Non-pigmented ciliary epithelial cell (primary cell): ENCODE measurements at regions not wholly inside any gene's neighbourhood (a gene's known extent, or its start where the extent isn't known, plus 50 kb on each side); places are given as distances from the start of the nearest gene placed in this dataset.
A peak's percentile ranks its signal among the peaks of the same experiment; 100 is the strongest.
"Not testable (repeated sequence)": the region's sequence is repeated elsewhere in the genome, so short reads cannot be mapped to it uniquely, and the experiment has no call there.

Experiments used
- DNase-seq: peaks from one replicate; pipeline ENCODE4 v3.0.0-alpha.2; 2010; ENCODE audit warnings: low read depth

DNA sequence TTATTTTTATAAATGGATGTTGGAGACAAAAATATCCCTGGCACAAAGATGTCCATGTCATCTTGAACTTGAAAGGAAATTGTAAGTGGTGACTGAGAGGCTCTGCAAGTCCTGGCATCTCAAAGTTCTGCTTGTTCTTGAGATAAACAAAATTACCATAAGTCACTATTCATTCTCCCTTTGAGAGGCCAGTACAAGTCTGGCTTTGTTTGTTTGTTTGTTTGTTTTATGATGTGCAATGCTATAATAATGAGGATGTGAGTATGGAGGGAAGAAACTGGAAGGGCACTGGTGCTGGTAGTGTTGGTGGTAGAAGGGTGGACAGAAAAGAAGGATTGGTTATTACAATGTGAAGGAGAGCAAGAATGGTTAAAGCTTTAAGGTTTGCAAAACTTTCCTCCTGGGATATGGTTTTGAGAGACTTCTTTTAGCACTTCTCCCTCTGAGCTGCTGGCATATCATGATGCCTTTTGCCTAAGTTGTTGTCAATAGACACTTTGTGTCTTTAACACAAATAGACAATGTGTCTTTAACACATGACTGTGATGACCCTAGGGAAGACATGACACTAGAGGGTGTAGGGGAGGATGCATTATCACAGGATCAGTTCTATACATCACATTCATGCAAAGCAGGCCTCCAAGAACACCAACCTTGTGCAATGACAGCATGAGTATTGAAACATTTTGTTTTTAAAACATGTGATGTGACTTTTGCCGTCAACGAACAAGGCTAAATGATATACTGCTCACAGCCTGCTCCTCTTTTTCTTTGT, 880.5 kb upstream of the GOT2 start:
- DNase-seq, result no peak

DNA sequence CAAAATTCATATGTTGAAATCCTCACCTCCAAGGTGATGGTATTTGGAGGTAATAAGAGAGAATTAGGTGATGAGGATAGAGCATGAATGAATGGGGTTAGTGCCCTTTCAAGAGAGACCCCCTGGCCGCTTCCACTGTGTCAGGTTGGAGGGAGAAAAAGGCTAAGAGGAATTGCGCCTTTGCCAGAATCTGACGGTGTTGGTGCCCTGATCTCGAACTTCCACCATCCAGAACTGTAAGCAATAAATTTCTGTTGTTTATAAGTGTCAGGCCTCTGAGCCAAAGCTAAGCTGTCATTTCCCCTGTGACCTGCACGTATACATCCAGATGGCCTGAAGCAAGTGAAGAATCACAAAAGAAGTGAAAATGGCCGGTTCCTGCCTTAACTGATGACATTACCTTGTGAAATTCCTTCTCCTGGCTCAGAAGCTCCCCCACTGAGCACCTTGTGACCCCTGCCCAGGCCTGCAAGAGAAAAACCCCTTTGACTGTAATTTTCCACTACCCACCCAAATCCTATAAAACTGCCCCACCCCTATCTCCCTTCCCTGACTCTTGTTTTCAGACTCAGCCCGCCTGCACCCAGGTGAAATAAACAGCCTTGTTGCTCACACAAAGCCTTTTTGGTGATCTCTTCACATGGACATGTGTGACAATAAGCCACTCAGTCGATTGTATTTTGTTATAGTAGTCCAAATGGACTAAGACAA, 878.9 kb upstream of the GOT2 start:
- not testable (repeated sequence) for DNase-seq

DNA sequence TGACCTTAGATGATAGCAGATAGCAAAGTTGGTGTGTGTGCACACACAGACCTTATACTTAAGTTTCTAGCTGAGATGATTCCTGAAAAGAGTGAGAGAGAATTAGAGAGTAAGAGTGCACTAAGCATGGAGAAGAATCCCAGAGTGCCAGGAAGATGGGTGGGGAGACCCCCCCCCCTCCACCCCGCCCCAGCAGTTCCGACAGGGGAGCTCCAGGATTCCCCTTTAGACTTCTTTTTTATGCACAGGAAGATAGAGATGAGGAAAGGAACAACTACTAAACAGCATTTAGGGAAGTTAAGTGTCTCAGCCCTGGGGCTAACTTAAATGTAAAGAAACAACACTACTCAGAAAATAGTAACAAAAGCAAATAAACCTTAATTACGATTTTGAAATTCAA, 878.0 kb upstream of the GOT2 start:
- DNase-seq, result no peak

DNA sequence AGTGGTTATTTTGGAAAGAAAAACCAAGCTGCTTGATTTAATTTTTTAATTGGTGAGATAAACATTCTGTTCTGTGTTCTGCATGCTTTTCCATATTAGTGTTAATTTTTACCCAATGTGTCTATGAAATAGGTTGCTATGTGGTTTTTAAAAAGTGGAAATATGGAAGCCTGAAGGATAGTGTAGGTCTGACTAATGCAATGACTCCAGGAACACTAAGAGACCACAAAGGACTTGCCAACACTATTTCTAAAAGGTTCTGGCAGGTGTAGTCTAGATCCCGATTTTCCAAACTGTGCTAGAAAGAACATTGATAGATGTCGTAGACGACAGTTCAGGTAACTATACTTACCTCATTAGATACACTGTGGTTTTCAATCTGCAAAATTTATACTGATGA, 877.4 kb upstream of the GOT2 start:
- no peak for DNase-seq

DNA sequence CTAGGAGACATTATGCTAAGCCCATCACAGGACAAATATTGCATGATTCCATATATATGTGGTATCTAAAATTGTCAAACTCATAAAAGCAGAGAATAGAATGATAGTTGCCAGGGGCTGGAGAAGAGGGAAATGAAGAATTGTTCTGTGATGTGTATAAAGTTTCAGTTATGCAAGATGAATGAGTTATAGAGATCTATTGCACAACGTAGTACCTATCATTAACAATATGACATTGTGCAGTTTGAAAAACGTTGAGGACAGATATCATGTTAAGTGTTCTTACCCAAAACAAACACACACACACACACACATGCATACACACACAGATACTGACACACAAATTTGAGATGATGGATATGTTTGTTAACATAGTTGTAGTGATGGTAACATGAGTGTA, 871.6 kb upstream of the GOT2 start:
- no peak for DNase-seq

DNA sequence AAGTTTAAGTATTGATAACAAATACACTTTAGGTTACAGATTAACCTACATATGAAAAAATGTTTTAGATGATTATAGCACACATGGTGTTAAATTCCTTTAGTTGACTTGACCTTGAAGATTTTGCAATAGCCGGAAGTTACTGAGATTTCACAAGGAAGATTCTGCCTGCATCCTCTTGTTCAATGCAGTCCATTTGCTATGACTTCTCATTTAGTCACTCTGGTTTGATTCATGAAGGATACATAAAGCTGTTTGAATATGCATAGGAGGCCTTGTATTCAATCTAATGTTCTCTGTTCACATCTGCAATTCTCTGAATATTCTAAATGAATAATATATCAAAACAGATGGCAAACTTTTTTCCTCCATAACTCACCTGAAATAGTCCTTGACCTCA, 870.2 kb upstream of the GOT2 start:
- DNase-seq, result no peak

DNA sequence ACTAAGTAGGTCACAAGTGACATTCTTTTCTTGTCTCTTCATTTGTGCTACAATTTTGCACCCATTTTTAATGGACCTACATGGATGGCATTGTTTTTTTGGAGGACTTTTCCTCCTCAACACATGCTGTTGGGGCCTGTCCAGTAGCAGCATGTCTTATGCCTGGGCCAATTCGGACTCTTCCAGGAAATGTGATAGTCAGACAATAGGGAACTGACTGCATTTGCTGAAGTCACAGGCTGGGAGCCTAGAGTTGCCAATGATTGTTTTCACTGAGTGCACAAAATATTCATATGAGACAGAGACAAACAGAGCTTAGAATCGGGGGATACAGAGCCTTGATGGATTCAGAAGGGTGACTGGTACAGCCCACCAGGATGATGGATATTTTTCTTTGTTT, 867.3 kb upstream of the GOT2 start:
- DNase-seq, result no peak

DNA sequence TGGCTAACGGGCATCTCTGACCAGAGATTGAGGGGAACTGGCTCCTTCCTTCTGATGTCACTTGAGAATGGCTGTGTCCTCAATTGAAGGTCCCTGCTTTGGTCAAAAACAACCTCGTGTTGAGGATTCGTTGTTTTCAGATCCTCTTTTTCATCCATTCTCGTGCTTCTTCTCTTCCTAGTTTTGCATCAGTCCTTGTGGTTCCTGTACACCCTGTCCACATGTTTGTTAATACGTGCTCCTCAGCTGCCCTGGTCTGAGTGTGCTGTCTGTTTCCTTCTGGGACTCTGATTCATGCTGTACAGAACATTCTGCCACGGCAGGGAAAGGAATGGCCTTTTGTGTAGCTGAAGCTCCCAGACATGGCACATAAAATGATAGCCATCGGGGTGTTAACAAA, 863.2 kb upstream of the GOT2 start:
- DNase-seq, result peak; percentile 14

DNA sequence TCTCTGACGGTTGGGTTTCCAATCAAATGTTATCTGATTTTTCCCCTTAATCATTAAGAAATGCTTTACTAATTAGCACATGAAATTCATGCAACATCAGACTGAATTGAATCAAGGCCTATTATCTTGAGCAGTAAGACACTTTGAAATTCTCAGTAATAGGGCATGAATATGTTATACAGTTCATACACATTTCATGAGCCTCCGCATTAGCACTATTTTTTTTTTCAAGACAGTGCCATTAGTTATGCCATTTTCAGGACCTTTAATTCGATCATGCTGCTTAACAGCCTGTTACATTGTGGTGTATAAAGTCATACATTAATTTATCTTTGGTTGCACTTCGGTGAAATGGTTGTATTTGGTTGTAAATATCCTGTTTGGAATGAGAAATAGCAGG, 862.6 kb upstream of the GOT2 start:
- no peak for DNase-seq

DNA sequence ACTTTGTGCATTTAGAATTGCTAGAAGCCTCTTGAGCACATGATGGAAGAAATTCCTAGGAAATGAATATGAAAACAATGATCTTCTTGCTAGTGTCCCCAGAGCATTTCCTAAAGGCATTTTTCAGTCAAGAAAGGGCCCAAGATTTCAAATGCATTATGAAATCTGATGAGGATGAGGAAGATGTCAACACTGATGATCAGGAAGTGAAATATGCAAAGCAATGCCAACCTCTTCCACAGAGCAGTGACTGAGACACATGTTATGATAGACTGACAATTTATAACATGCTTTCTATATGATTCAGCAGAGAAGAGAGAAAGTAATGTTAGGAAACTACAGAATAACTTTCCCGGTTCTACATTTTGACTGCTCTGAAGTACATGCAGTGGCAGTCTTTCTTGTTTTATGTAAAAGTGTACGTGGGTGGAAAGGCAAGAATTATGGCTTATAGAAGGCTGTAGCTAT, 859.1 kb upstream of the GOT2 start:
- peak; percentile 41 for DNase-seq

DNA sequence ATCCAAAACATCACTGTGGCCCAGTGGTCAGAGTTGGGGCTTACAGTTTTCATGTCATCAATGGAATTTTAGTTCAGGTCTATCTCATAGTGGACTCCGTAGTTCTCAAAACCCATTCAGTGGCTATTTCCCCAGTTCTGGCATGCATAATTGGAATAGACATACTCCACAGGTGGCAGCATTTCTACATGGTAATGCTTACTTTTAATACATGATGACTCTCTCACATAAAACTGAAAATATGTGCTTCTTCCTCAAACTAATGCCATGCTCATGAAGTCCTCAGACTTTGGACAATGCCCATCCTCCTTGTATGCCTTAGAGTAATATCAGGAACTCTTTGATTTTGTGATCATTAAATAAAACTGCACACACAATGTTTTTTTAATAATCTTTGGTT, 857.4 kb upstream of the GOT2 start:
- DNase-seq, result no peak

DNA sequence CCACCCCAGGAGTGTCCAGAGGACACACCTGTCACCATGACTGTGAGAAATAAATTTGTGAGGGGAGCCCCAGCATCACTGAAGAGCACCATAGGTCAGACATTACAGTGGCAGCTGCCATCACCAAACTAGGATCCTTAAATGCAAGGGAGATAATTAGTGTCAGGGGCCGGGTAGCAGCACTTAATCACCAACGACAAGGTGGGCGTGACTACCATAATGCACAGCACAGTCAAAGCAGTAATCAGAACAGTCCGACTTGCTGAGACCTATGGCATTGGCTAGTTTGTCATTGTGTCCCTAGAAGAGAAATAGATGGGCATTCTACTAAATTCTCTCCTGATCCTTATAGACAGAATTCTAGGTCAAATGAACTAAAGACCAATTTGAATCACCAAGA, 856.7 kb upstream of the GOT2 start:
- DNase-seq, result no peak

DNA sequence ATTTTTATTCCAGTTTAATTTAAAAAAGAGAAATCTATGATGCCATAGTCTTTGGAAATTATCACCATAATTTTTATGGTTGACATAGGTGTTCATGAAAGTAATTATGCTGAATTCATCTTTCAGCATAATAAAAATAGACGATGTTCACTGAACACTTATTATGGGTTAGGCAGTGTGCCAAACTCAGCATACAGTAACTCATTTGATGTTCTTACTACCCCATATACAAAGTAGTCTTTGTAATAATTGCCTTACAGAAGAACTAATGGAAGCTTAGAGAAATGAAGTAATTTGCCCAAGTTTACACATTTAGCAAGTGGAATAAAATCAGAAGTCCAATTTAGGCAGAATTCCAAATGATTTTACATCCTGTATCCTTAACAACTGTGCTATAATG, 852.2 kb upstream of the GOT2 start:
- no peak for DNase-seq

DNA sequence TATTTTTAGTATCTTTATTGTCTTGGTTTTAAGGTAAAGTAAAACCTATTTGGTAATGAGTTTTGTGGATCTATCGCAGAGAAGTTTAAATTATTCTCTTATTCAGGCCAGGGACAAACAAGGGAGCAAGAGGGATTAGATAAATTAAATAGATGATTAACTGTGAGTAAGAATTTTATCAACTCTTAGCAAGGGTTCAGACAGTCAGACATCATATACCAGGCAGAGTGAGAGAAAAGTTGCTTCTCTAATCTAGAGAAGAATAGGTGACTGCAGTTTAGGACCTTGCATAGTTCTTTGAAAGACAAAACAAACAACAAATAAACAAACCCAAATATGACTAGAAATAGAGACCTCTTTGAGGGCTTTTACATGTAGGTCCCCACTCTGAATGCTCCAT, 840.2 kb upstream of the GOT2 start:
- DNase-seq, result no peak

DNA sequence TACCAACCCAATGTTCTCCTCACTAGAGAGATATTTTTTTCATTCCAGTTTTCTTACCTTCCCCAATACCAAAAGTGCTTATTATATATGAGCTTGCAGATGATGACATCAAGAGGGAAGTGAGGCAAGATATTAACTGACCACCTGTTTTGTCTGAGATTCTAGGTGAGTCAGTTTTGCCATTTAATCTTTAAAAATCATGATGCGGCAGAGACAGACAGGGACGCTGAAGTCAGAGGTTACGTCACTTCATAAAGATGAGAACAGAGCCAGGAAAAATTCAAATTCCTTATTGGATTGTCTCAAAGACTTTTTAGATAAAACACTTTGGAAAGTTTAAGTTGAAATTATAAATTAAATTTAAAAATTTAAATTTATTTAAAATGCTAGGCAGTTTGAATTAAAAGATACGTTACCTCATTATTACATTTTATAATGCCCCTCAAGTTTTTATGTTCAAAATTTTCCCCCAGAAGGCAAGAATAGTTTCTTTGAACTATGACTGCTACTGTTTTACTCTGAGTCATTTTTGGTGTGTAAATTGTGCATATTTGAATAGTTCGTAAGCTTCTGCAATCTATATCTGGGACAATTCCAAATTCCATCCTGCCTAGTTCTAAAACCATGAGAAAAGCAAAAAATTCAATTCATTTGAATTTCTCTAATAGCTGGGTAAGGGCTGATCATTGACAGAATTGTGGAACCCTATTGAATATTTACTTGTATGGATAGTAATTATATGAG, 839.6 kb upstream of the GOT2 start:
- DNase-seq, result peak; percentile 84

DNA sequence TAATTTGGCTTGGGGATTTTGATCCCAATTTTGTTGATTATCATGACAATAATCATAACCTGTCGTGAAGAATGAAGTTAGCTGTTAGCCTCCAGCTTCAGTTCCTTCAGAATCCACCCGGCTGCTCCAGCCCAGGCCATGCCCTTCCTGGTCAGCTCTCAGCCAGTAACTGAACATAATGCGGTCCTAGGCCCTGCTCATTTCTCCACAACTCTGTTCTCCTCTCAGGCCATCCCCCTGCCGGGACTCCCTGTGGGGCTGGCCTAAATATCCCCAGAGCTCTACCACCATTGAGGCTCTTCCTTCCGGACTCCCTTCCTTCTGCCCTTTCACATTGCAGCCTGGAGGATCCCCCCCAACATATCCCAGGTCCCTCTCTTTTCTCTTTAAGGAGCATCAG, 833.4 kb upstream of the GOT2 start:
- no peak for DNase-seq

DNA sequence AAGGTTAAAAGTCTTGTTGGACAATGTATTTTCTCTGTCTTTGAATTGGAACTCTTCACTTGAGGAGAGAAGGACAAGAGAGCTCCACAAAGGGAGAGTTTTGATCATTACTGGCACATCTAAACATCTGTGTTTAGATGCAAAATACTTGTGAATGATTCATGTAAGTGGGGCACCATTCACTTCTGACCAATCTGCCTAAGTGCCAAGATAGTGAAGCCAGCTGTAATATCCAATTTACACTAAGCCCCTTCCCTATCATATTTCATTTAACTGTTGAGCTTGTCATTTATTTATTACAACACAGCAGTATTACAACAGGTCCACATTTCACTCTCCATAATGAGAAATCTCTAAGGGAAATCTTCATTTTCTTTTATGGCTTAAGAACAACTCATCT, 832.3 kb upstream of the GOT2 start:
- DNase-seq, result no peak

DNA sequence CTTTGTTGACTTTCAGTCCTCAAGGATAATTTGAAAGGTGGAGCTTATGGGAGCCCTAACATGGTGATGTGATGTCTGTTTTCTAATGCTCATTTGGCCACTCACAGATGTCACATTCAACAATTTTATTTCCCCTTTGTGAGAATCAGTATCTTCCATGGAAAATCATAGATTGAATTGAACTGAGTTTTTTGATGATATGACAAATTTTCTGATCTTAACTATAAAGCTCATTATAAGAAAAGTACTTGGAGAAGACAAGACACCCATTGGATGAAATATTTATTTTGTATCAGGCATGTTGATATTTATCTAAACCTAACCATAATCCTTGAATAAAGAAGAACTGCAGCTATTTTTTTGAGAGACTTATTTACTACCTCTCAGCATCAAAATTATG, 824.6 kb upstream of the GOT2 start:
- DNase-seq, result no peak

DNA sequence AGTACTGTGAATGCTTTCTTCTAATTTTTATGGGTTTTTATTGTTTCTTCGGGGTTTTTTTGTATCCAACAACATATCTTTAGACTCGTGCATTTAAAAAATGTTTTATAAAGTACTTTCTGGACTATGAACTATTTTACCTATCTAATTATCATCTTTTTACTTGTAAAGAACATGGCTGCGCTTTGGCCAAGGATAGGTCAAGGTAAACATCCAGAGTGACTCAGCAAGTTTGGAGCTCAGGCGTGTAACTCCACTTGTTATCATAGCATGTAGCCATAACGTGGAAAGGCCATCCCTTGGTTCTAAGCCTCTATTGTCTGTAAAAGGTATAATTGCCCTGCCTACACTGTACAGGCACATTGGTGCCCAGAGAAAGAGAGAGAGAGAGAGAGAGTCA, 818.0 kb upstream of the GOT2 start:
- no peak for DNase-seq

DNA sequence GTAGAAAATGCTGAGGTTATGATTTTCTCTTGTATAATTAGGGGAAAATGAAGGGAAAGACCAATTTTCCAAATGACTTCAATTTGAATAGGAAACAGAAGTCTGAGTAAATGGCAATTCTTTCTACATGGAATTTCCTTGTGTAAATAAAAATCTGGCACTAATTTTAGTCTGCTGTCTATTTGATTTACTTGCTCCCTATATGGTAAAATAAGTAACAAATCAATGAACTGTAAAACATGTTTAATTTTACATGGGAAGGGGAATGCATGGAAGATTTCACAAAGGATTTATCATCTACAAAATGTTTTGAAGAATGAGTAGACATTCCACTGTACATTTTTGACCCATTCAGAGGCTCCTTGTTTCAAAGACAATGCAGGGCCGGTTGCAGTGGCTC, 811.6 kb upstream of the GOT2 start:
- DNase-seq, result no peak

DNA sequence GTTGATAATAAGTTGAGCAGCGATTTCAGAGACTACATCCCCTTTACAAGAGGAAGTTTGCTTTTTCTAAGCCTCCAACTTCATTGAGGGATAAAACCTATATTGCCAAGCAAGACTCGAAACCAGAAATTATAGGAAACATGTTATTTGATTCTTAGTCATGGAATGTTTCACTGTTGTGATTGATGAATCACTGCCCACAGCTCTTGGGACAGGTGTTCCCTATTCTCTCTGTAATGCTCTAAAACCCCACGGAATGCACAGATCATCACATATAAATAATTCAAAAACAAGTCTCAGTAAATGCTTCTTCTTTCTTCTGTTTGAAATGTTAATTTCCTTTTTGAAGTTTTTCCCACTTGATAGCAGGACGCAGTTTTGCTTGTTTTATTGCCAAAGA, 809.5 kb upstream of the GOT2 start:
- peak; percentile 79 for DNase-seq

DNA sequence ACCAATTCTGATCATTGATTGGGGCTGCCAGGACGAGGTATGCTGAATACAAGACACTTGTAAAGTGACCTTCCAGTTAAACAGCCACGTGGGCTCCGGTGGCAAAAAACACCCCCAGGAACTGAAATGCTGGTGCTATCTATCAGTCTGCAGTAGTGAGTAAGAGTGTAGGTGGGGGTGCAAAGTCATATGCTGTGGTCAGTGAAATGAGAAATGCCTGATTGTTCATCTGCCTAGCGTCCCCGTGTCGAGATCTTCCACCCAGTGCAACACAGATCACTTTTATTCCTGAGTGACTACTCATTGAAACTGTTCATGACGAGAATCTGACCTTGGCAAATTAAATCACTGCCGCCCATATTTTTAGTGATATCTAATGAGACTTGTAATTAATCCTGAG, 806.5 kb upstream of the GOT2 start:
- DNase-seq, result no peak

DNA sequence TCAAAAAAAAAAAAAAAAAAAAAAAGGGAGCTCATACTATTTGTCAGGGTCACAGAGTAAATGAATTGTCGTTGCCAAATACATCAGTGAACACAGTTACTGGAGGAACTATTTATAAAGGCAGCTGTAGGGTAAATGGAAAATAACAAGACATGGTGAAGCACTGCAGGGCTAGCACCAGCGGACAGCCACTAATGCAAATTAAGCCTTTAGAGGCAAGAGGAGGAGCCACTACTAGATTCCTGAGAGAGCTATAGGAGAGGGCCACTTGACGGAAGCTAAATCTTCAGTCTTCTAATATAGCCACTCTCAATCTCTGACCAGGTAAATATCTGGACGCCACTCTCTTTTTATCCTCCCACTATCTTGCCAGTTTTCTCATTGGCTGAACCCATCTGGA, 801.2 kb upstream of the GOT2 start:
- DNase-seq, result no peak
